ENCODE measurements at regions not wholly inside any gene's neighbourhood (a gene's known extent, or its start where the extent isn't known, plus 50 kb on each side); places are given as distances from the start of the nearest gene placed in this dataset.

DNA sequence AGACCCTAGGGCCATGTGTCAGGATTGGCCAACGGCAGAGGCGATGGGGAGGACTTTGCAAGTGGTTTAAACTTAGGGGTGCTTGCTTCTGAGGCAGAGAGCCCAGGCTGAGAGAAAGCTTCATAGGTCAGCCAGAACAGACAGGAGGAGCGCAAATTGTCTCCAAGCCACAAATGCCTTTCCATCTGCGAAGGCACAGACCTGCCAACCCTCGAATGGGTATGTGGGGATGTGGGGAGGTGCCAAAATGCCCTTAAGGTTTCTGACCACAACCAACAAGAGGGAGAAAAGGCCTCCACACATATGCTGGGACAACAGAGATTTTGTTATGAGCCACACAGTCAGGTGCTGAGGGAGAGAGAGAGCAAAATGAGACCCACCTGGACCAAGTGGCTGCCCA is 283.6 kb downstream of the CYP26B1 start:
- TF ChIP-seq, protein P1, sequence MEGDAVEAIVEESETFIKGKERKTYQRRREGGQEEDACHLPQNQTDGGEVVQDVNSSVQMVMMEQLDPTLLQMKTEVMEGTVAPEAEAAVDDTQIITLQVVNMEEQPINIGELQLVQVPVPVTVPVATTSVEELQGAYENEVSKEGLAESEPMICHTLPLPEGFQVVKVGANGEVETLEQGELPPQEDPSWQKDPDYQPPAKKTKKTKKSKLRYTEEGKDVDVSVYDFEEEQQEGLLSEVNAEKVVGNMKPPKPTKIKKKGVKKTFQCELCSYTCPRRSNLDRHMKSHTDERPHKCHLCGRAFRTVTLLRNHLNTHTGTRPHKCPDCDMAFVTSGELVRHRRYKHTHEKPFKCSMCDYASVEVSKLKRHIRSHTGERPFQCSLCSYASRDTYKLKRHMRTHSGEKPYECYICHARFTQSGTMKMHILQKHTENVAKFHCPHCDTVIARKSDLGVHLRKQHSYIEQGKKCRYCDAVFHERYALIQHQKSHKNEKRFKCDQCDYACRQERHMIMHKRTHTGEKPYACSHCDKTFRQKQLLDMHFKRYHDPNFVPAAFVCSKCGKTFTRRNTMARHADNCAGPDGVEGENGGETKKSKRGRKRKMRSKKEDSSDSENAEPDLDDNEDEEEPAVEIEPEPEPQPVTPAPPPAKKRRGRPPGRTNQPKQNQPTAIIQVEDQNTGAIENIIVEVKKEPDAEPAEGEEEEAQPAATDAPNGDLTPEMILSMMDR (IDR thresholded peaks at IDR 0.05; ENCODE audit: low read length): no peak
- TF ChIP-seq EZH2 (optimal IDR thresholded peaks at IDR 0.05; ENCODE audit: low read depth, low read length): no peak

All from MM.1S (cell line).